Tibial nerve (tissue), 4 donors: ENCODE measurements at regions not wholly inside any gene's neighbourhood (a gene's known extent, or its start where the extent isn't known, plus 50 kb on each side); places are given as distances from the start of the nearest gene placed in this dataset.

Experiments used
- EP300 ChIP-seq, 2 donors: sonication (generic); formaldehyde crosslinking; IDR thresholded peaks; one replicate each; pipeline ENCODE4 v1.6.1; 2017; ENCODE audit warnings: antibody characterized with exemption in 2 of 2, mild to moderate bottlenecking in 1 of 2
- POLR2A ChIP-seq, 2 donors: fragments of 450-650 bp; IDR thresholded peaks; one replicate each; pipeline ENCODE4 v1.6.1; 2017; ENCODE audit warnings: antibody characterized with exemption in 2 of 2, mild to moderate bottlenecking in 2 of 2, moderate library complexity in 2 of 2
- TF ChIP-seq, protein P1 (sequence below), 5 experiments: fragments of 200-600 bp in 3 of 5; fragments of 450-650 bp in 2 of 5; sonication (generic) in 3 of 5; IDR thresholded peaks; one replicate each; pipeline ENCODE4 v1.5.1; 2016 to 2019; ENCODE audit warnings: antibody characterized with exemption in 5 of 5, mild to moderate bottlenecking in 3 of 5, moderate library complexity in 2 of 5

DNA sequence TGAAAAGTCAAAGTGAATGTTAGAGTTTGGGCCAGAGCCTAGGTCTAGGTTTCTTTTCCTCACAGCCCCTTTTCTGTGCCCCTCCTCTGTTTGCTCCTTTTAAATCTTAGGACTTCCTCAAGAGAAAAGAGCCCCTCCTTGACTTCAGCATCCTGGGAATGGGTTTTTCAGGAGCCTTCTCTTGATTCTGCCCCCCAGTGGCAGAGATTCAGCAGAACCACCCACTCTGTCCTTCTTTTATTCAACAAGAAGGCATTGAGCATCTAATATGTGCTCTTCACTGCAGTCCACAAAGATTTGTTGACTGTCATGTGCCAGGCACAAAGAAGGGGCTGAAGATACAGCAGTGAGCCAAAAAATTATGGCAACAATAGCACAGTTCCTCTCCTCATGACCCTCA, 270.8 kb upstream of the CDH5 start:
- TF ChIP-seq, protein P1, sequence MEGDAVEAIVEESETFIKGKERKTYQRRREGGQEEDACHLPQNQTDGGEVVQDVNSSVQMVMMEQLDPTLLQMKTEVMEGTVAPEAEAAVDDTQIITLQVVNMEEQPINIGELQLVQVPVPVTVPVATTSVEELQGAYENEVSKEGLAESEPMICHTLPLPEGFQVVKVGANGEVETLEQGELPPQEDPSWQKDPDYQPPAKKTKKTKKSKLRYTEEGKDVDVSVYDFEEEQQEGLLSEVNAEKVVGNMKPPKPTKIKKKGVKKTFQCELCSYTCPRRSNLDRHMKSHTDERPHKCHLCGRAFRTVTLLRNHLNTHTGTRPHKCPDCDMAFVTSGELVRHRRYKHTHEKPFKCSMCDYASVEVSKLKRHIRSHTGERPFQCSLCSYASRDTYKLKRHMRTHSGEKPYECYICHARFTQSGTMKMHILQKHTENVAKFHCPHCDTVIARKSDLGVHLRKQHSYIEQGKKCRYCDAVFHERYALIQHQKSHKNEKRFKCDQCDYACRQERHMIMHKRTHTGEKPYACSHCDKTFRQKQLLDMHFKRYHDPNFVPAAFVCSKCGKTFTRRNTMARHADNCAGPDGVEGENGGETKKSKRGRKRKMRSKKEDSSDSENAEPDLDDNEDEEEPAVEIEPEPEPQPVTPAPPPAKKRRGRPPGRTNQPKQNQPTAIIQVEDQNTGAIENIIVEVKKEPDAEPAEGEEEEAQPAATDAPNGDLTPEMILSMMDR (IDR thresholded peaks at IDR 0.05): no peak
- no peak for TF ChIP-seq POLR2A (IDR thresholded peaks at IDR 0.05)
- no peak for TF ChIP-seq EP300 (IDR thresholded peaks at IDR 0.05)
